OCI-LY1 (cell line): ENCODE measurements at regions not wholly inside any gene's neighbourhood (a gene's known extent, or its start where the extent isn't known, plus 50 kb on each side); places are given as distances from the start of the nearest gene placed in this dataset.

Experiments
- CTCF ChIP-seq: fragments of 200-600 bp; sonication (generic), shearing (Covaris generic); IDR thresholded peaks from 2 replicates; pipeline ENCODE4 v1.5.1; 2017; ENCODE audit warnings: mild to moderate bottlenecking, antibody characterized with exemption, low read length, moderate library complexity, mixed read lengths
- EZH2 ChIP-seq: fragments of 200-600 bp; sonication (generic), shearing (Covaris generic); IDR thresholded peaks from 2 replicates; pipeline ENCODE4 v1.8.0; 2017; ENCODE audit warnings: borderline replicate concordance, mixed run types, mild to moderate bottlenecking, antibody characterized with exemption, low read length, moderate library complexity, mixed read lengths

- no peak for TF ChIP-seq CTCF
- no peak for TF ChIP-seq EZH2
These were observed 160.8 kb downstream of the SATB1 start for GRCh38 chr3:18264361-18264760.
